Activated T-helper 1 cell treated with anti-CD3 and anti-CD28 coated beads, Interleukin-12 subunit alpha, Interleukin-12 subunit beta, Interleukin-2, Interleukin-4 antibody, amounts not matched to agents 30 ng/mL and 10 ng/mL and 1 ng/mL, durations not matched to agents 14 hours and 24 hours and 36 hours (primary cell): ENCODE measurements at regions not wholly inside any gene's neighbourhood (a gene's known extent, or its start where the extent isn't known, plus 50 kb on each side); places are given as distances from the start of the nearest gene placed in this dataset.

Source experiments
- DNase-seq: peaks from one replicate; pipeline ENCODE4 v3.0.0; 2021; ENCODE audit warnings: low spot score
- H3K27ac Mint-ChIP-seq: one replicate; pipeline ENCODE4 v1.8.0; 2021; ENCODE audit warnings: mild to moderate bottlenecking, mixed read lengths
- H3K27me3 Mint-ChIP-seq: one replicate; pipeline ENCODE4 v1.8.0; 2022; ENCODE audit warnings: mild to moderate bottlenecking, moderate library complexity, mixed read lengths; ENCODE audit not compliant: insufficient read depth
- H3K36me3 Mint-ChIP-seq: one replicate; pipeline ENCODE4 v1.8.0; 2021; ENCODE audit warnings: low read depth, mixed read lengths
- H3K4me1 Mint-ChIP-seq: one replicate; pipeline ENCODE4 v1.8.0; 2021; ENCODE audit warnings: low read depth, mixed read lengths
- H3K4me3 Mint-ChIP-seq: one replicate; pipeline ENCODE4 v1.8.0; 2021; ENCODE audit warnings: mild to moderate bottlenecking, moderate library complexity, mixed read lengths
- H3K9me3 Mint-ChIP-seq: one replicate; pipeline ENCODE4 v1.8.0; 2021; ENCODE audit warnings: mixed read lengths
- intact Hi-C: fragments of 100-400 bp; cut with micrococcal nuclease; formaldehyde crosslinking; loops from one replicate; pipeline ENCODE4 v1.15.1; 2024

- H3K9me3 Mint-ChIP-seq, result peaks cover 20% of the 10 kb centered on the region
- no peak for DNase-seq
- no peaks in the 10 kb centered on the region for H3K27me3 Mint-ChIP-seq
- intact Hi-C loops, result no loop called here
- no peaks in the 10 kb centered on the region for H3K36me3 Mint-ChIP-seq
- no peak overlapping the region for H3K27ac Mint-ChIP-seq
- H3K4me1 Mint-ChIP-seq, result no peaks in the 10 kb centered on the region
- no peak overlapping the region for H3K4me3 Mint-ChIP-seq
Measured at GRCh38 chr14:83556065-83556464, 1973.9 kb upstream of the FLRT2 start.

GRCh38 chr14:83556746-83557453, 1973.0 kb upstream of the FLRT2 start:
- Mint-ChIP-seq H3K9me3 (peaks cover 20% of the 10 kb centered on the region), H3K27me3 (no peaks in the 10 kb centered on the region), H3K4me3 (no peak overlapping the region), H3K4me1 (no peaks in the 10 kb centered on the region), H3K36me3 (no peaks in the 10 kb centered on the region), H3K27ac (no peak overlapping the region)
- intact Hi-C loops, result no loop called here
- DNase-seq, result no peak

- H3K4me3 Mint-ChIP-seq, result no peak overlapping the region
- no peaks in the 10 kb centered on the region for H3K4me1 Mint-ChIP-seq
- intact Hi-C loops, result no loop called here
- DNase-seq, result no peak
- no peak overlapping the region for H3K27ac Mint-ChIP-seq
- H3K27me3 Mint-ChIP-seq, result no peaks in the 10 kb centered on the region
- no peaks in the 10 kb centered on the region for H3K36me3 Mint-ChIP-seq
- H3K9me3 Mint-ChIP-seq, result peaks cover 25% of the 10 kb centered on the region
Measured at GRCh38 chr14:83558946-83559345, 1971.0 kb upstream of the FLRT2 start.

GRCh38 chr14:83559721-83560120, 1970.2 kb upstream of the FLRT2 start:
- H3K27me3 Mint-ChIP-seq, result no peaks in the 10 kb centered on the region
- H3K36me3 Mint-ChIP-seq, result no peaks in the 10 kb centered on the region
- intact Hi-C loops, result no loop called here
- H3K9me3 Mint-ChIP-seq, result peaks cover 26% of the 10 kb centered on the region
- no peak overlapping the region for H3K27ac Mint-ChIP-seq
- no peak overlapping the region for H3K4me3 Mint-ChIP-seq
- no peak for DNase-seq
- H3K4me1 Mint-ChIP-seq, result no peaks in the 10 kb centered on the region

- Mint-ChIP-seq H3K4me1 (no peaks in the 10 kb centered on the region), H3K27me3 (no peaks in the 10 kb centered on the region), H3K27ac (no peak overlapping the region), H3K9me3 (peaks cover 29% of the 10 kb centered on the region), H3K4me3 (no peak overlapping the region), H3K36me3 (no peaks in the 10 kb centered on the region)
- intact Hi-C loops, result no loop called here
- no peak for DNase-seq
Measured at GRCh38 chr14:83561261-83561660, 1968.7 kb upstream of the FLRT2 start.

- intact Hi-C loops, result no loop called here
- Mint-ChIP-seq H3K27me3 (no peaks in the 10 kb centered on the region), H3K27ac (no peak overlapping the region), H3K4me1 (no peaks in the 10 kb centered on the region), H3K4me3 (no peak overlapping the region), H3K36me3 (no peaks in the 10 kb centered on the region), H3K9me3 (peaks cover 25% of the 10 kb centered on the region)
- DNase-seq, result no peak
Measured at GRCh38 chr14:83566567-83566966, 1963.4 kb upstream of the FLRT2 start.

- intact Hi-C loops, result no loop called here
- Mint-ChIP-seq H3K27me3 (no peaks in the 10 kb centered on the region), H3K4me3 (no peak overlapping the region), H3K9me3 (peaks cover 23% of the 10 kb centered on the region), H3K27ac (no peak overlapping the region), H3K4me1 (no peaks in the 10 kb centered on the region), H3K36me3 (no peaks in the 10 kb centered on the region)
- no peak for DNase-seq
Measured at GRCh38 chr14:83568141-83568540, 1961.8 kb upstream of the FLRT2 start.

- intact Hi-C loops, result no loop called here
- no peaks in the 10 kb centered on the region for H3K27me3 Mint-ChIP-seq
- H3K36me3 Mint-ChIP-seq, result no peaks in the 10 kb centered on the region
- DNase-seq, result no peak
- no peak overlapping the region for H3K4me3 Mint-ChIP-seq
- H3K4me1 Mint-ChIP-seq, result no peaks in the 10 kb centered on the region
- peaks cover 12% of the 10 kb centered on the region for H3K9me3 Mint-ChIP-seq
- H3K27ac Mint-ChIP-seq, result no peak overlapping the region
Measured at GRCh38 chr14:83575301-83575700, 1954.6 kb upstream of the FLRT2 start.

GRCh38 chr14:83583201-83583600, 1946.7 kb upstream of the FLRT2 start:
- Mint-ChIP-seq H3K9me3 (peaks cover 17% of the 10 kb centered on the region), H3K4me3 (no peak overlapping the region), H3K36me3 (no peaks in the 10 kb centered on the region), H3K27me3 (no peaks in the 10 kb centered on the region), H3K27ac (no peak overlapping the region), H3K4me1 (no peaks in the 10 kb centered on the region)
- DNase-seq, result no peak
- intact Hi-C loops, result no loop called here

GRCh38 chr14:83594874-83595273, 1935.1 kb upstream of the FLRT2 start:
- H3K27me3 Mint-ChIP-seq, result no peaks in the 10 kb centered on the region
- intact Hi-C loops, result no loop called here
- no peaks in the 10 kb centered on the region for H3K36me3 Mint-ChIP-seq
- H3K27ac Mint-ChIP-seq, result no peak overlapping the region
- no peak for DNase-seq
- no peak overlapping the region for H3K4me3 Mint-ChIP-seq
- peaks cover 16% of the 10 kb centered on the region for H3K9me3 Mint-ChIP-seq
- H3K4me1 Mint-ChIP-seq, result no peaks in the 10 kb centered on the region

GRCh38 chr14:83607682-83608081, 1922.3 kb upstream of the FLRT2 start:
- Mint-ChIP-seq H3K27me3 (no peaks in the 10 kb centered on the region), H3K27ac (no peak overlapping the region), H3K4me1 (no peaks in the 10 kb centered on the region), H3K36me3 (no peaks in the 10 kb centered on the region), H3K4me3 (no peak overlapping the region), H3K9me3 (peaks cover 26% of the 10 kb centered on the region)
- intact Hi-C loops, result no loop called here
- no peak for DNase-seq

- Mint-ChIP-seq H3K27me3 (no peaks in the 10 kb centered on the region), H3K27ac (no peak overlapping the region), H3K4me3 (no peak overlapping the region), H3K9me3 (peaks cover 17% of the 10 kb centered on the region), H3K4me1 (no peaks in the 10 kb centered on the region), H3K36me3 (no peaks in the 10 kb centered on the region)
- intact Hi-C loops, result no loop called here
- DNase-seq, result no peak
Measured at GRCh38 chr14:83611491-83611890, 1918.5 kb upstream of the FLRT2 start.

- no peak overlapping the region for H3K27ac Mint-ChIP-seq
- no peaks in the 10 kb centered on the region for H3K36me3 Mint-ChIP-seq
- intact Hi-C loops, result no loop called here
- H3K9me3 Mint-ChIP-seq, result peaks cover 13% of the 10 kb centered on the region
- H3K27me3 Mint-ChIP-seq, result no peaks in the 10 kb centered on the region
- H3K4me1 Mint-ChIP-seq, result no peaks in the 10 kb centered on the region
- H3K4me3 Mint-ChIP-seq, result no peak overlapping the region
- no peak for DNase-seq
Measured at GRCh38 chr14:83611906-83612390, 1918.0 kb upstream of the FLRT2 start.

- H3K27me3 Mint-ChIP-seq, result no peaks in the 10 kb centered on the region
- peaks cover 16% of the 10 kb centered on the region for H3K9me3 Mint-ChIP-seq
- no peak for DNase-seq
- no peaks in the 10 kb centered on the region for H3K4me1 Mint-ChIP-seq
- H3K4me3 Mint-ChIP-seq, result no peak overlapping the region
- H3K27ac Mint-ChIP-seq, result no peak overlapping the region
- no peaks in the 10 kb centered on the region for H3K36me3 Mint-ChIP-seq
- intact Hi-C loops, result no loop called here
Measured at GRCh38 chr14:83614956-83615355, 1915.0 kb upstream of the FLRT2 start.
